K562 (cell line): ENCODE measurements at regions not wholly inside any gene's neighbourhood (a gene's known extent, or its start where the extent isn't known, plus 50 kb on each side); places are given as distances from the start of the nearest gene placed in this dataset.
A peak's percentile ranks its signal among the peaks of the same experiment; 100 is the strongest.

Source experiments
- ARID1B ChIP-seq: fragments of 450-650 bp; IDR thresholded peaks from 2 replicates; pipeline ENCODE4 v1.6.1; 2016; ENCODE audit warnings: antibody characterized with exemption, mild to moderate bottlenecking, inconsistent platforms
- BCOR ChIP-seq: fragments of 450-650 bp; IDR thresholded peaks from 2 replicates; pipeline ENCODE4 v1.6.1; 2016
- DIDO1 ChIP-seq: fragments of 450-650 bp; IDR thresholded peaks from 2 replicates; pipeline ENCODE4 v1.6.1; 2016; ENCODE audit warnings: low read depth, missing biosample characterization, missing genetic modification characterization
- ELF4 ChIP-seq: fragments of 450-650 bp; formaldehyde crosslinking; IDR thresholded peaks from 2 replicates; pipeline ENCODE4 v1.4.0; 2022; ENCODE audit warnings: missing genetic modification characterization
- FOS ChIP-seq: IDR thresholded peaks from 3 replicates; pipeline ENCODE4 v1.6.1; 2011; ENCODE audit not compliant: insufficient read length; ENCODE audit errors: extremely low read depth
- HDAC1 ChIP-seq, 2 experiments: fragments of 450-650 bp; IDR thresholded peaks; 2 replicates each; pipeline ENCODE4 v1.6.1; 2016 to 2017; ENCODE audit warnings: inconsistent platforms in 1 of 2, mild to moderate bottlenecking in 1 of 2, moderate library complexity in 1 of 2
- JUN ChIP-seq, 2 experiments: sonication (generic) in 1 of 2; formaldehyde crosslinking in 1 of 2; IDR thresholded peaks; 2 replicates each; pipeline versions ENCODE4 v1.6.1 to v1.8.0; 2012 to 2022; ENCODE audit warnings: borderline replicate concordance in 2 of 2, mild to moderate bottlenecking in 2 of 2, improper control_type of control experiment in 1 of 2, low read depth in 1 of 2, low read length in 1 of 2, missing genetic modification reagents in 1 of 2
- MECOM ChIP-seq: fragments of 250-450 bp; sonication (Bioruptor Pico); IDR thresholded peaks from 2 replicates; pipeline ENCODE4 v1.8.0; 2022; ENCODE audit warnings: inconsistent platforms
- NR4A1 ChIP-seq, 2 experiments: fragments of 250-450 bp in 1 of 2; fragments of 450-650 bp in 1 of 2; sonication (Bioruptor Pico) in 1 of 2; IDR thresholded peaks; 2 replicates each; pipeline versions ENCODE4 v1.4.0 to v1.6.1; 2016 to 2020; ENCODE audit warnings: mild to moderate bottlenecking in 2 of 2, missing compliant biosample characterization in 1 of 2, missing genetic modification characterization in 1 of 2, moderate library complexity in 1 of 2
- PHTF2 ChIP-seq: fragments of 250-450 bp; sonication (Bioruptor Pico); IDR thresholded peaks from 2 replicates; pipeline ENCODE4 v1.5.0; 2021; ENCODE audit warnings: mild to moderate bottlenecking
- POLR2AphosphoS5 ChIP-seq: IDR thresholded peaks from 2 replicates; pipeline ENCODE4 v1.6.1; 2011; ENCODE audit warnings: mild to moderate bottlenecking, low read depth, low read length, moderate library complexity; ENCODE audit not compliant: control insufficient read depth, insufficient read depth
- PRPF4 ChIP-seq: fragments of 200-400 bp; formaldehyde crosslinking; IDR thresholded peaks from one replicate; pipeline ENCODE4 v1.6.1; 2017; ENCODE audit warnings: low read length, low read depth, mild to moderate bottlenecking; ENCODE audit not compliant: insufficient read depth, poor library complexity, severe bottlenecking
- SOX6 ChIP-seq: fragments of 450-650 bp; IDR thresholded peaks from 2 replicates; pipeline ENCODE4 v1.6.1; 2014; ENCODE audit warnings: mild to moderate bottlenecking
- ZC3H4 ChIP-seq: sonication (generic); formaldehyde crosslinking; IDR thresholded peaks from 2 replicates; pipeline ENCODE4 v1.9.0; 2021; ENCODE audit warnings: missing genetic modification reagents, borderline replicate concordance
- TF ChIP-seq, protein P1 (sequence below): fragments of 450-650 bp; IDR thresholded peaks from 2 replicates; pipeline ENCODE4 v1.7.0; 2016; ENCODE audit warnings: borderline replicate concordance
- TF ChIP-seq, protein P2 (sequence below): fragments of 200-800 bp; sonication (Bioruptor generic); IDR thresholded peaks from 2 replicates; pipeline ENCODE4 v1.6.1; 2017; ENCODE audit warnings: missing genetic modification characterization, missing compliant biosample characterization
- TF ChIP-seq, protein P3 (sequence below): fragments of 450-650 bp; IDR thresholded peaks from 2 replicates; pipeline ENCODE4 v1.6.1; 2016
- TF ChIP-seq, protein P4 (sequence below): sonication (generic); formaldehyde crosslinking; IDR thresholded peaks from 2 replicates; pipeline ENCODE4 v1.8.1; 2023; ENCODE audit warnings: missing genetic modification reagents, mild to moderate bottlenecking, borderline replicate concordance

DNA sequence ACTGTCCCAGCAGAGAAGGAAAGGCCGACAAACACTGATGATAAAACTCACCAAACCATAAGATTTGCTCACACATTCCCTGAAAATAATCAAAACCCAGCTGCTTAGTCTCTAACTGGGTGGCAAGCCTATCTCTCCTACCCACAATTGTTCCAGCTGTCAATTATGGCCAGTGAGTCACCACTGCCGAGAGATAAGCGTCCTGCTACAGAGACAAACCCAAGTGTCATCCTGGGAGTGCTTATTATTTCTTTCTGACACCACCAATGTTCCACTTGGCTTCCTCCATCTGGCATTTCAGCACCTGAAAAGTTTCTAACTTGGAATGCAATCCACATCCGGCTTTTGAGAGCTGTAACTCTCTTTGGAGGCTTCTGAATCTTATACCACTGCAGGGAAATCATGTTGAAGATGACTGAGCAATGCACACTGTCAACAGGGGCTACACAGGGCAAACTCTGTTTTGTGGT lies 51.5 kb upstream of the VAV3 start (continued):
- TF ChIP-seq, protein P1, sequence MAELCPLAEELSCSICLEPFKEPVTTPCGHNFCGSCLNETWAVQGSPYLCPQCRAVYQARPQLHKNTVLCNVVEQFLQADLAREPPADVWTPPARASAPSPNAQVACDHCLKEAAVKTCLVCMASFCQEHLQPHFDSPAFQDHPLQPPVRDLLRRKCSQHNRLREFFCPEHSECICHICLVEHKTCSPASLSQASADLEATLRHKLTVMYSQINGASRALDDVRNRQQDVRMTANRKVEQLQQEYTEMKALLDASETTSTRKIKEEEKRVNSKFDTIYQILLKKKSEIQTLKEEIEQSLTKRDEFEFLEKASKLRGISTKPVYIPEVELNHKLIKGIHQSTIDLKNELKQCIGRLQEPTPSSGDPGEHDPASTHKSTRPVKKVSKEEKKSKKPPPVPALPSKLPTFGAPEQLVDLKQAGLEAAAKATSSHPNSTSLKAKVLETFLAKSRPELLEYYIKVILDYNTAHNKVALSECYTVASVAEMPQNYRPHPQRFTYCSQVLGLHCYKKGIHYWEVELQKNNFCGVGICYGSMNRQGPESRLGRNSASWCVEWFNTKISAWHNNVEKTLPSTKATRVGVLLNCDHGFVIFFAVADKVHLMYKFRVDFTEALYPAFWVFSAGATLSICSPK = no peak
- 0 out of 2 replicates have a peak, but pooled peaks have one; percentile 69 for TF ChIP-seq DIDO1 (tag)
- no peak for TF ChIP-seq ZC3H4
- peak; percentile 77 to 99; a peak in 3 of 4 replicates for TF ChIP-seq HDAC1 (IDR thresholded peaks at IDR 0.05)
- TF ChIP-seq, protein P2, sequence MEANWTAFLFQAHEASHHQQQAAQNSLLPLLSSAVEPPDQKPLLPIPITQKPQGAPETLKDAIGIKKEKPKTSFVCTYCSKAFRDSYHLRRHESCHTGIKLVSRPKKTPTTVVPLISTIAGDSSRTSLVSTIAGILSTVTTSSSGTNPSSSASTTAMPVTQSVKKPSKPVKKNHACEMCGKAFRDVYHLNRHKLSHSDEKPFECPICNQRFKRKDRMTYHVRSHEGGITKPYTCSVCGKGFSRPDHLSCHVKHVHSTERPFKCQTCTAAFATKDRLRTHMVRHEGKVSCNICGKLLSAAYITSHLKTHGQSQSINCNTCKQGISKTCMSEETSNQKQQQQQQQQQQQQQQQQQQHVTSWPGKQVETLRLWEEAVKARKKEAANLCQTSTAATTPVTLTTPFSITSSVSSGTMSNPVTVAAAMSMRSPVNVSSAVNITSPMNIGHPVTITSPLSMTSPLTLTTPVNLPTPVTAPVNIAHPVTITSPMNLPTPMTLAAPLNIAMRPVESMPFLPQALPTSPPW = peak; percentile 74
- peak; percentile 94 for TF ChIP-seq POLR2AphosphoS5
- peak; percentile 100 for TF ChIP-seq SOX6
- TF ChIP-seq ARID1B = peak; percentile 99
- TF ChIP-seq, protein P3, sequence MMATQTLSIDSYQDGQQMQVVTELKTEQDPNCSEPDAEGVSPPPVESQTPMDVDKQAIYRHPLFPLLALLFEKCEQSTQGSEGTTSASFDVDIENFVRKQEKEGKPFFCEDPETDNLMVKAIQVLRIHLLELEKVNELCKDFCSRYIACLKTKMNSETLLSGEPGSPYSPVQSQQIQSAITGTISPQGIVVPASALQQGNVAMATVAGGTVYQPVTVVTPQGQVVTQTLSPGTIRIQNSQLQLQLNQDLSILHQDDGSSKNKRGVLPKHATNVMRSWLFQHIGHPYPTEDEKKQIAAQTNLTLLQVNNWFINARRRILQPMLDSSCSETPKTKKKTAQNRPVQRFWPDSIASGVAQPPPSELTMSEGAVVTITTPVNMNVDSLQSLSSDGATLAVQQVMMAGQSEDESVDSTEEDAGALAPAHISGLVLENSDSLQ = peak; percentile 97
- peak; percentile 90; the same call in 1 of the 2 replicates for TF ChIP-seq ELF4 (CRISPR knock-in tag)
- TF ChIP-seq BCOR = peak; percentile 83
- no peak for TF ChIP-seq PRPF4
- TF ChIP-seq NR4A1 (CRISPR knock-in tag; IDR thresholded peaks at IDR 0.05) = peak; percentile 62; the same call in 1 of the 2 replicates
- peak; percentile 88 for TF ChIP-seq NR4A1 (tag; IDR thresholded peaks at IDR 0.05)
- peak; percentile 81 for TF ChIP-seq FOS
- peak; percentile 97 for TF ChIP-seq MECOM
- TF ChIP-seq JUN (IDR thresholded peaks at IDR 0.05; ENCODE audit: borderline replicate concordance, low read depth, low read length) = peak; percentile 100
- peak; percentile 47; the same call in 1 of the 2 replicates for TF ChIP-seq JUN (CRISPR knock-in tag; IDR thresholded peaks at IDR 0.05; ENCODE audit: borderline replicate concordance)
- TF ChIP-seq, protein P4, sequence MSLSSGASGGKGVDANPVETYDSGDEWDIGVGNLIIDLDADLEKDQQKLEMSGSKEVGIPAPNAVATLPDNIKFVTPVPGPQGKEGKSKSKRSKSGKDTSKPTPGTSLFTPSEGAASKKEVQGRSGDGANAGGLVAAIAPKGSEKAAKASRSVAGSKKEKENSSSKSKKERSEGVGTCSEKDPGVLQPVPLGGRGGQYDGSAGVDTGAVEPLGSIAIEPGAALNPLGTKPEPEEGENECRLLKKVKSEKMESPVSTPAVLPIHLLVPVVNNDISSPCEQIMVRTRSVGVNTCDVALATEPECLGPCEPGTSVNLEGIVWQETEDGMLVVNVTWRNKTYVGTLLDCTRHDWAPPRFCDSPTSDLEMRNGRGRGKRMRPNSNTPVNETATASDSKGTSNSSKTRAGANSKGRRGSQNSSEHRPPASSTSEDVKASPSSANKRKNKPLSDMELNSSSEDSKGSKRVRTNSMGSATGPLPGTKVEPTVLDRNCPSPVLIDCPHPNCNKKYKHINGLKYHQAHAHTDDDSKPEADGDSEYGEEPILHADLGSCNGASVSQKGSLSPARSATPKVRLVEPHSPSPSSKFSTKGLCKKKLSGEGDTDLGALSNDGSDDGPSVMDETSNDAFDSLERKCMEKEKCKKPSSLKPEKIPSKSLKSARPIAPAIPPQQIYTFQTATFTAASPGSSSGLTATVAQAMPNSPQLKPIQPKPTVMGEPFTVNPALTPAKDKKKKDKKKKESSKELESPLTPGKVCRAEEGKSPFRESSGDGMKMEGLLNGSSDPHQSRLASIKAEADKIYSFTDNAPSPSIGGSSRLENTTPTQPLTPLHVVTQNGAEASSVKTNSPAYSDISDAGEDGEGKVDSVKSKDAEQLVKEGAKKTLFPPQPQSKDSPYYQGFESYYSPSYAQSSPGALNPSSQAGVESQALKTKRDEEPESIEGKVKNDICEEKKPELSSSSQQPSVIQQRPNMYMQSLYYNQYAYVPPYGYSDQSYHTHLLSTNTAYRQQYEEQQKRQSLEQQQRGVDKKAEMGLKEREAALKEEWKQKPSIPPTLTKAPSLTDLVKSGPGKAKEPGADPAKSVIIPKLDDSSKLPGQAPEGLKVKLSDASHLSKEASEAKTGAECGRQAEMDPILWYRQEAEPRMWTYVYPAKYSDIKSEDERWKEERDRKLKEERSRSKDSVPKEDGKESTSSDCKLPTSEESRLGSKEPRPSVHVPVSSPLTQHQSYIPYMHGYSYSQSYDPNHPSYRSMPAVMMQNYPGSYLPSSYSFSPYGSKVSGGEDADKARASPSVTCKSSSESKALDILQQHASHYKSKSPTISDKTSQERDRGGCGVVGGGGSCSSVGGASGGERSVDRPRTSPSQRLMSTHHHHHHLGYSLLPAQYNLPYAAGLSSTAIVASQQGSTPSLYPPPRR (CRISPR knock-in tag) = 0 out of 2 replicates have a peak, but pooled peaks have one; percentile 34
- no peak for TF ChIP-seq PHTF2
